Body of pancreas (tissue), 4 donors: ENCODE measurements at regions not wholly inside any gene's neighbourhood (a gene's known extent, or its start where the extent isn't known, plus 50 kb on each side); places are given as distances from the start of the nearest gene placed in this dataset.

Source experiments
- POLR2A ChIP-seq, 3 donors: fragments of 450-650 bp; IDR thresholded peaks; one replicate each; pipeline ENCODE4 v1.6.1; 2016; ENCODE audit warnings: antibody characterized with exemption in 3 of 3, mild to moderate bottlenecking in 2 of 3
- TF ChIP-seq, protein P1 (sequence below), 7 experiments: fragments of 450-650 bp in 4 of 7; fragments of 200-600 bp in 3 of 7; sonication (generic) in 3 of 7; IDR thresholded peaks; one replicate each; pipeline ENCODE4 v1.5.1; 2016 to 2019; ENCODE audit warnings: antibody characterized with exemption in 7 of 7

DNA sequence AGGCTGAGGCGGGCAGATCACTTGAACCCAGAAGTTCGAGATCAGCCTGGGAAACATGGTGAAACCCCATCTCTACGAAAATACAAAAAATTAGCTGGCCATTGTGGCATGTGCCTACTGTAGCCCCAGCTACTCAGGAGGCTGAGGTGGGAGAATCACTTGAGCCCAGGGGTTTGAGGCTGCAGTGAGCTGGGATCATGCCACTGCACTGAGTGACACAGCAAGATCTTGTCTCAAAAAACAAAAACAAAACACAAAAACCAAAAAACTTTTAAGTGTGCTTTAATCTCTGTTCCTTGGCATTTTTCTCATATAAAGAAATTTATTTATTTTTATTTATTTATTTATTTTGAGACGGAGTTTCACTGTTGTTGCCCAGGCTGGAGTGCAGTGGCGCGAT lies 208.2 kb downstream of the URB2 start:
- no peak for TF ChIP-seq POLR2A (IDR thresholded peaks at IDR 0.05)
- TF ChIP-seq, protein P1, sequence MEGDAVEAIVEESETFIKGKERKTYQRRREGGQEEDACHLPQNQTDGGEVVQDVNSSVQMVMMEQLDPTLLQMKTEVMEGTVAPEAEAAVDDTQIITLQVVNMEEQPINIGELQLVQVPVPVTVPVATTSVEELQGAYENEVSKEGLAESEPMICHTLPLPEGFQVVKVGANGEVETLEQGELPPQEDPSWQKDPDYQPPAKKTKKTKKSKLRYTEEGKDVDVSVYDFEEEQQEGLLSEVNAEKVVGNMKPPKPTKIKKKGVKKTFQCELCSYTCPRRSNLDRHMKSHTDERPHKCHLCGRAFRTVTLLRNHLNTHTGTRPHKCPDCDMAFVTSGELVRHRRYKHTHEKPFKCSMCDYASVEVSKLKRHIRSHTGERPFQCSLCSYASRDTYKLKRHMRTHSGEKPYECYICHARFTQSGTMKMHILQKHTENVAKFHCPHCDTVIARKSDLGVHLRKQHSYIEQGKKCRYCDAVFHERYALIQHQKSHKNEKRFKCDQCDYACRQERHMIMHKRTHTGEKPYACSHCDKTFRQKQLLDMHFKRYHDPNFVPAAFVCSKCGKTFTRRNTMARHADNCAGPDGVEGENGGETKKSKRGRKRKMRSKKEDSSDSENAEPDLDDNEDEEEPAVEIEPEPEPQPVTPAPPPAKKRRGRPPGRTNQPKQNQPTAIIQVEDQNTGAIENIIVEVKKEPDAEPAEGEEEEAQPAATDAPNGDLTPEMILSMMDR (IDR thresholded peaks at IDR 0.05) = no peak
